Testis (tissue), 2 donors: ENCODE measurements at regions not wholly inside any gene's neighbourhood (a gene's known extent, or its start where the extent isn't known, plus 50 kb on each side); places are given as distances from the start of the nearest gene placed in this dataset.

Experiments used
- POLR2A ChIP-seq: fragments of 450-650 bp; IDR thresholded peaks from one replicate; pipeline ENCODE4 v1.6.1; 2017; ENCODE audit warnings: antibody characterized with exemption, mild to moderate bottlenecking, moderate library complexity
- TF ChIP-seq, protein P1 (sequence below), 3 experiments: fragments of 450-650 bp in 2 of 3; fragments of 200-600 bp in 1 of 3; sonication (generic) in 1 of 3; IDR thresholded peaks; one replicate each; pipeline ENCODE4 v1.5.1; 2016 to 2019; ENCODE audit warnings: antibody characterized with exemption in 3 of 3, mild to moderate bottlenecking in 2 of 3, moderate library complexity in 1 of 3

- TF ChIP-seq, protein P1, sequence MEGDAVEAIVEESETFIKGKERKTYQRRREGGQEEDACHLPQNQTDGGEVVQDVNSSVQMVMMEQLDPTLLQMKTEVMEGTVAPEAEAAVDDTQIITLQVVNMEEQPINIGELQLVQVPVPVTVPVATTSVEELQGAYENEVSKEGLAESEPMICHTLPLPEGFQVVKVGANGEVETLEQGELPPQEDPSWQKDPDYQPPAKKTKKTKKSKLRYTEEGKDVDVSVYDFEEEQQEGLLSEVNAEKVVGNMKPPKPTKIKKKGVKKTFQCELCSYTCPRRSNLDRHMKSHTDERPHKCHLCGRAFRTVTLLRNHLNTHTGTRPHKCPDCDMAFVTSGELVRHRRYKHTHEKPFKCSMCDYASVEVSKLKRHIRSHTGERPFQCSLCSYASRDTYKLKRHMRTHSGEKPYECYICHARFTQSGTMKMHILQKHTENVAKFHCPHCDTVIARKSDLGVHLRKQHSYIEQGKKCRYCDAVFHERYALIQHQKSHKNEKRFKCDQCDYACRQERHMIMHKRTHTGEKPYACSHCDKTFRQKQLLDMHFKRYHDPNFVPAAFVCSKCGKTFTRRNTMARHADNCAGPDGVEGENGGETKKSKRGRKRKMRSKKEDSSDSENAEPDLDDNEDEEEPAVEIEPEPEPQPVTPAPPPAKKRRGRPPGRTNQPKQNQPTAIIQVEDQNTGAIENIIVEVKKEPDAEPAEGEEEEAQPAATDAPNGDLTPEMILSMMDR (IDR thresholded peaks at IDR 0.05), result no peak
- no peak for TF ChIP-seq POLR2A
Measured at GRCh38 chr13:62065016-62065415, 649.4 kb upstream of the PCDH20 start.
